Testis (tissue), 2 donors: ENCODE measurements at regions not wholly inside any gene's neighbourhood (a gene's known extent, or its start where the extent isn't known, plus 50 kb on each side); places are given as distances from the start of the nearest gene placed in this dataset.

Source experiments
- POLR2A ChIP-seq: fragments of 450-650 bp; IDR thresholded peaks from one replicate; pipeline ENCODE4 v1.6.1; 2017; ENCODE audit warnings: antibody characterized with exemption, mild to moderate bottlenecking, moderate library complexity
- TF ChIP-seq, protein P1 (sequence below), 3 experiments: fragments of 450-650 bp in 2 of 3; fragments of 200-600 bp in 1 of 3; sonication (generic) in 1 of 3; IDR thresholded peaks; one replicate each; pipeline ENCODE4 v1.5.1; 2016 to 2019; ENCODE audit warnings: antibody characterized with exemption in 3 of 3, mild to moderate bottlenecking in 2 of 3, moderate library complexity in 1 of 3

- TF ChIP-seq POLR2A, result no peak
- TF ChIP-seq, protein P1, sequence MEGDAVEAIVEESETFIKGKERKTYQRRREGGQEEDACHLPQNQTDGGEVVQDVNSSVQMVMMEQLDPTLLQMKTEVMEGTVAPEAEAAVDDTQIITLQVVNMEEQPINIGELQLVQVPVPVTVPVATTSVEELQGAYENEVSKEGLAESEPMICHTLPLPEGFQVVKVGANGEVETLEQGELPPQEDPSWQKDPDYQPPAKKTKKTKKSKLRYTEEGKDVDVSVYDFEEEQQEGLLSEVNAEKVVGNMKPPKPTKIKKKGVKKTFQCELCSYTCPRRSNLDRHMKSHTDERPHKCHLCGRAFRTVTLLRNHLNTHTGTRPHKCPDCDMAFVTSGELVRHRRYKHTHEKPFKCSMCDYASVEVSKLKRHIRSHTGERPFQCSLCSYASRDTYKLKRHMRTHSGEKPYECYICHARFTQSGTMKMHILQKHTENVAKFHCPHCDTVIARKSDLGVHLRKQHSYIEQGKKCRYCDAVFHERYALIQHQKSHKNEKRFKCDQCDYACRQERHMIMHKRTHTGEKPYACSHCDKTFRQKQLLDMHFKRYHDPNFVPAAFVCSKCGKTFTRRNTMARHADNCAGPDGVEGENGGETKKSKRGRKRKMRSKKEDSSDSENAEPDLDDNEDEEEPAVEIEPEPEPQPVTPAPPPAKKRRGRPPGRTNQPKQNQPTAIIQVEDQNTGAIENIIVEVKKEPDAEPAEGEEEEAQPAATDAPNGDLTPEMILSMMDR (IDR thresholded peaks at IDR 0.05), result no peak
These were observed 470.5 kb upstream of the RGS18 start for GRCh38 chr1:191687721-191688120.
